HepG2 (cell line): ENCODE measurements at regions not wholly inside any gene's neighbourhood (a gene's known extent, or its start where the extent isn't known, plus 50 kb on each side); places are given as distances from the start of the nearest gene placed in this dataset.

Source experiments
- CHCHD3 ChIP-seq: sonication (generic); formaldehyde crosslinking; IDR thresholded peaks from 2 replicates; pipeline ENCODE4 v1.8.0; 2022; ENCODE audit warnings: mild to moderate bottlenecking, missing genetic modification reagents, moderate library complexity
- EP300 ChIP-seq, 3 experiments: sonication (generic) in 1 of 3; formaldehyde crosslinking in 1 of 3; IDR thresholded peaks; 2 replicates each; pipeline versions ENCODE4 v1.5.1 to v1.6.1; 2011 to 2020; ENCODE audit warnings: low read depth in 2 of 3, low read length in 2 of 3, borderline replicate concordance in 1 of 3, improper control_type of control experiment in 1 of 3, mild to moderate bottlenecking in 1 of 3, missing genetic modification reagents in 1 of 3, moderate library complexity in 1 of 3
- GABPA ChIP-seq, 2 experiments: IDR thresholded peaks; 2 replicates each; pipeline ENCODE4 v1.6.1; 2011 to 2016; ENCODE audit warnings: low read depth in 2 of 2, low read length in 1 of 2, missing biosample characterization in 1 of 2, missing genetic modification characterization in 1 of 2
- MNT ChIP-seq: fragments of 450-650 bp; IDR thresholded peaks from 2 replicates; pipeline ENCODE4 v1.6.1; 2016
- MXI1 ChIP-seq: IDR thresholded peaks from 3 replicates; pipeline ENCODE4 v1.6.1; 2012; ENCODE audit warnings: low read depth, low read length, inconsistent platforms, borderline replicate concordance
- NFYB ChIP-seq: sonication (generic); formaldehyde crosslinking; IDR thresholded peaks from 2 replicates; pipeline ENCODE4 v1.4.0; 2020; ENCODE audit warnings: missing genetic modification reagents
- POLR2A ChIP-seq, 2 experiments: IDR thresholded peaks; 2 replicates each; pipeline ENCODE4 v1.6.1; 2011; ENCODE audit warnings: low read depth in 2 of 2, low read length in 2 of 2, mild to moderate bottlenecking in 1 of 2, moderate library complexity in 1 of 2; ENCODE audit not compliant: insufficient read depth in 1 of 2
- REST ChIP-seq, 2 experiments: IDR thresholded peaks; 2 replicates each; pipeline ENCODE4 v1.6.1; 2011 to 2012; ENCODE audit warnings: low read length in 2 of 2, borderline replicate concordance in 1 of 2, low read depth in 1 of 2, mild to moderate bottlenecking in 1 of 2, moderate library complexity in 1 of 2
- ZBTB43 ChIP-seq: sonication (generic); formaldehyde crosslinking; conservative IDR thresholded peaks from 2 replicates; pipeline ENCODE4 v1.4.0; 2020; ENCODE audit warnings: missing genetic modification reagents
- ZFYVE20 ChIP-seq: sonication (generic); formaldehyde crosslinking; IDR thresholded peaks from 2 replicates; pipeline ENCODE4 v1.8.0; 2023; ENCODE audit warnings: low read depth, mild to moderate bottlenecking, moderate library complexity, missing genetic modification reagents, borderline replicate concordance

- TF ChIP-seq MNT (no peak), POLR2A (IDR thresholded peaks at IDR 0.05; ENCODE audit: insufficient read depth in 1 of 2, low read depth in 2 of 2, low read length in 2 of 2) (no peak), MXI1 (no peak), NFYB (CRISPR knock-in tag) (no peak), ZBTB43 (CRISPR knock-in tag) (no peak), GABPA (IDR thresholded peaks at IDR 0.05; ENCODE audit: low read depth, low read length) (no peak), GABPA (CRISPR knock-in tag; IDR thresholded peaks at IDR 0.05; ENCODE audit: low read depth) (no peak), EP300 (IDR thresholded peaks at IDR 0.05; ENCODE audit: low read depth in 2 of 2, low read length in 2 of 2) (no peak), EP300 (CRISPR knock-in tag; IDR thresholded peaks at IDR 0.05; ENCODE audit: borderline replicate concordance) (no peak), REST (IDR thresholded peaks at IDR 0.05; ENCODE audit: borderline replicate concordance in 1 of 2, low read depth in 1 of 2, low read length in 2 of 2) (no peak), CHCHD3 (CRISPR knock-in tag) (no peak), ZFYVE20 (CRISPR knock-in tag) (no peak)
Observed at GRCh38 chr2:138210487-138210886, 246.2 kb downstream of the HNMT start.
